ENCODE measurements at regions not wholly inside any gene's neighbourhood (a gene's known extent, or its start where the extent isn't known, plus 50 kb on each side); places are given as distances from the start of the nearest gene placed in this dataset.

DNA sequence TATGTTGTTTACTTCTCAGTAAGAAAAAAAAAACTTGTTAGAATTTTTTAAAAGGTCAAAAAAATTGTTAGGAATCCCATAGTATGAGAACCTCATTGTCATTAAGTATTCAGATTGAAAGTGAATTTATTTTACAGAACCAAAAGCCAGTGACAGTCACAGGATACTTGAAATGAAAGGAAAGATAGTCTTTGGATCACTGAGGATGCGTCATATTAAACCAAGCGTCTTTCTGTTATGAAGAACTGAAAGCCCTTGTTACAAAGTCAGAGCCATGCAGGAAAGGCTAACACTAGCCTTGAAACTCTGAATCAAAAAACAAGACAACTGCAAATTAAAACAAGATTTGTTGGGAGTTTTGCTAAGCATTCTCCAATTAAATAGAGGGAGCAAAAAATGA, 1348.0 kb upstream of the SLC10A2 start:
- TF ChIP-seq, protein P1, sequence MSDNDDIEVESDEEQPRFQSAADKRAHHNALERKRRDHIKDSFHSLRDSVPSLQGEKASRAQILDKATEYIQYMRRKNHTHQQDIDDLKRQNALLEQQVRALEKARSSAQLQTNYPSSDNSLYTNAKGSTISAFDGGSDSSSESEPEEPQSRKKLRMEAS (IDR thresholded peaks at IDR 0.05): no peak
- TF ChIP-seq CREB1 (IDR thresholded peaks at IDR 0.05; ENCODE audit: low read depth): no peak

DNA sequence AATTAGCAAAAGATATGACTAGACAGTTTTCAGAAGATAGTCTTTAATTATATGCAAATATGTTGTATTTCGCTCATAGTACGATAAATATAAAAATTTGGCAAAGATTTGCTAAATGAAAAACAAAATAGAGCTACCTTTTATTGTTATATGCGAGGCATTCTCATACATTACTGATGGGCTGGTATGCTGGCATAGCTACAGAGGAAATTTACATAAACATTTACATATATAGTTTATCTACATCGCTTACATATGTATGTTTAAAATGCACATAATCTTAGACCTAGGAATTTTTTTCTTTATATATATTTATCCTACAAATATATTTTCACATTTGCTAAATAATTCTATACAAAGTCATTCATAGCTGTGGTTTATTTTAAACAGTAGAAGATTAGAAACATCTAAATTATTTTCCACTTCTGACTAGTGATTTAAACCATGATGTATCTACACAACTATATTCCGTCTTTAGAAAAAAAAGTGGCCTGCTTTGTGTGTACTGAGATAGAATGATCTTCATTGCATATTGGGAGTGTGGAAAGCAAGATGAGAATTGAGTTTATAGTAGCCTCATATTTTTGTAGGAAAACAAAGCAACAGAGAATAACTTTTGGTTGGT, 1345.0 kb upstream of the SLC10A2 start:
- no peak for TF ChIP-seq CEBPB (IDR thresholded peaks at IDR 0.05)
- TF ChIP-seq, protein P1 (IDR thresholded peaks at IDR 0.05): no peak
- no peak for TF ChIP-seq TEAD4 (IDR thresholded peaks at IDR 0.05)
- no peak for TF ChIP-seq FOXM1 (IDR thresholded peaks at IDR 0.05; ENCODE audit: borderline replicate concordance, low read depth)
- TF ChIP-seq EGR1 (IDR thresholded peaks at IDR 0.05): no peak
- TF ChIP-seq, protein P2, sequence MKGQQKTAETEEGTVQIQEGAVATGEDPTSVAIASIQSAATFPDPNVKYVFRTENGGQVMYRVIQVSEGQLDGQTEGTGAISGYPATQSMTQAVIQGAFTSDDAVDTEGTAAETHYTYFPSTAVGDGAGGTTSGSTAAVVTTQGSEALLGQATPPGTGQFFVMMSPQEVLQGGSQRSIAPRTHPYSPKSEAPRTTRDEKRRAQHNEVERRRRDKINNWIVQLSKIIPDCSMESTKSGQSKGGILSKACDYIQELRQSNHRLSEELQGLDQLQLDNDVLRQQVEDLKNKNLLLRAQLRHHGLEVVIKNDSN (IDR thresholded peaks at IDR 0.05): no peak
- no peak for TF ChIP-seq YY1 (IDR thresholded peaks at IDR 0.05; ENCODE audit: low read depth)
- TF ChIP-seq CREB1 (IDR thresholded peaks at IDR 0.05; ENCODE audit: low read depth): no peak
- no peak for TF ChIP-seq NFIC (IDR thresholded peaks at IDR 0.05)
- TF ChIP-seq RAD21 (IDR thresholded peaks at IDR 0.05; ENCODE audit: low read depth): no peak

DNA sequence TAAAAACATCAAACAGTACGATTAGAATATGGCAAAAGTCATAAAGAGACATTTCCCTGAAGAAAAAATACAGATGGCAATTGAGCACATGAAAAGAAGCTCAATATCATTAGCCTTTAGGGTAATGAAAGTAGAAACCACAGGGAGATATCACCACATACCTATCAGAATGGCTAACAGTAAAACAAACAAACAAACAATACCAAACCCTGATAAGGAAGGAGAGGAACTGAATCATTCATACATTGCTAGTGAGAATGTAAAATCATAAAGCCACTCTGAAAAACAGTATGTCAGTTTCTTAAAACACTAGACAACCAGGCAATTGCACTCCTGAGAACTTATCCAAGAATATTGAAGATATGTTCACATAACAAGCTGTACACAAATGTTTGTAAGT, 1342.5 kb upstream of the SLC10A2 start:
- TF ChIP-seq, protein P1 (IDR thresholded peaks at IDR 0.05): no peak
- no peak for TF ChIP-seq EGR1 (IDR thresholded peaks at IDR 0.05)
- TF ChIP-seq CREB1 (IDR thresholded peaks at IDR 0.05; ENCODE audit: low read depth): no peak
- no peak for TF ChIP-seq TCF12 (IDR thresholded peaks at IDR 0.05; ENCODE audit: low read depth)
- no peak for TF ChIP-seq NFIC (IDR thresholded peaks at IDR 0.05)
- no peak for TF ChIP-seq CEBPB (IDR thresholded peaks at IDR 0.05)
- TF ChIP-seq ZBTB7A (IDR thresholded peaks at IDR 0.05; ENCODE audit: low read depth): no peak
- no peak for TF ChIP-seq EP300 (IDR thresholded peaks at IDR 0.05; ENCODE audit: borderline replicate concordance)
- TF ChIP-seq FOXM1 (IDR thresholded peaks at IDR 0.05; ENCODE audit: borderline replicate concordance, low read depth): no peak
- TF ChIP-seq, protein P2 (IDR thresholded peaks at IDR 0.05): no peak
- no peak for TF ChIP-seq TEAD4 (IDR thresholded peaks at IDR 0.05)
- TF ChIP-seq, protein P3, sequence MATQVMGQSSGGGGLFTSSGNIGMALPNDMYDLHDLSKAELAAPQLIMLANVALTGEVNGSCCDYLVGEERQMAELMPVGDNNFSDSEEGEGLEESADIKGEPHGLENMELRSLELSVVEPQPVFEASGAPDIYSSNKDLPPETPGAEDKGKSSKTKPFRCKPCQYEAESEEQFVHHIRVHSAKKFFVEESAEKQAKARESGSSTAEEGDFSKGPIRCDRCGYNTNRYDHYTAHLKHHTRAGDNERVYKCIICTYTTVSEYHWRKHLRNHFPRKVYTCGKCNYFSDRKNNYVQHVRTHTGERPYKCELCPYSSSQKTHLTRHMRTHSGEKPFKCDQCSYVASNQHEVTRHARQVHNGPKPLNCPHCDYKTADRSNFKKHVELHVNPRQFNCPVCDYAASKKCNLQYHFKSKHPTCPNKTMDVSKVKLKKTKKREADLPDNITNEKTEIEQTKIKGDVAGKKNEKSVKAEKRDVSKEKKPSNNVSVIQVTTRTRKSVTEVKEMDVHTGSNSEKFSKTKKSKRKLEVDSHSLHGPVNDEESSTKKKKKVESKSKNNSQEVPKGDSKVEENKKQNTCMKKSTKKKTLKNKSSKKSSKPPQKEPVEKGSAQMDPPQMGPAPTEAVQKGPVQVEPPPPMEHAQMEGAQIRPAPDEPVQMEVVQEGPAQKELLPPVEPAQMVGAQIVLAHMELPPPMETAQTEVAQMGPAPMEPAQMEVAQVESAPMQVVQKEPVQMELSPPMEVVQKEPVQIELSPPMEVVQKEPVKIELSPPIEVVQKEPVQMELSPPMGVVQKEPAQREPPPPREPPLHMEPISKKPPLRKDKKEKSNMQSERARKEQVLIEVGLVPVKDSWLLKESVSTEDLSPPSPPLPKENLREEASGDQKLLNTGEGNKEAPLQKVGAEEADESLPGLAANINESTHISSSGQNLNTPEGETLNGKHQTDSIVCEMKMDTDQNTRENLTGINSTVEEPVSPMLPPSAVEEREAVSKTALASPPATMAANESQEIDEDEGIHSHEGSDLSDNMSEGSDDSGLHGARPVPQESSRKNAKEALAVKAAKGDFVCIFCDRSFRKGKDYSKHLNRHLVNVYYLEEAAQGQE (IDR thresholded peaks at IDR 0.05; ENCODE audit: low read depth): no peak
- no peak for TF ChIP-seq RAD21 (IDR thresholded peaks at IDR 0.05; ENCODE audit: low read depth)
- no peak for TF ChIP-seq TAF1 (IDR thresholded peaks at IDR 0.05; ENCODE audit: low read depth)
- TF ChIP-seq YY1 (IDR thresholded peaks at IDR 0.05; ENCODE audit: low read depth): no peak

DNA sequence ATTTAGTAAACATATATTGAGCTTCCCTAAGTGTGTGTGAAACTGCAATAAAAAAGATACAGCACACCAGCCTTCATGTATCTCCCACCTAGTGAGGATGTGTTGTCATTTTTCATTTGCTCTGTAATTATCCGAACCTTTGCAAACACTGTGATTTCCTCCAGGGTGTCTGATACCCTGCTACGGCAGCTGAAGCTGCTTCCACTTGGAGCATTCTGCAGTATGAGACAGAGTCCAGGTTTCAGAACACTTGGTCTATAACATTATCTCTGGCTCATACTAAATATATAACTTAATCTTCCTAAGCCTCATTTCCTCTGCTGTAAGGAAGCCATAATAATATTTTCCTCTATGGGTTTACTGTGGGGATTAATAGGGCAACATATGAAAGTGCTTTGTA, 1338.1 kb upstream of the SLC10A2 start:
- no peak for TF ChIP-seq YY1 (IDR thresholded peaks at IDR 0.05; ENCODE audit: low read depth)
- TF ChIP-seq, protein P2 (IDR thresholded peaks at IDR 0.05): no peak

DNA sequence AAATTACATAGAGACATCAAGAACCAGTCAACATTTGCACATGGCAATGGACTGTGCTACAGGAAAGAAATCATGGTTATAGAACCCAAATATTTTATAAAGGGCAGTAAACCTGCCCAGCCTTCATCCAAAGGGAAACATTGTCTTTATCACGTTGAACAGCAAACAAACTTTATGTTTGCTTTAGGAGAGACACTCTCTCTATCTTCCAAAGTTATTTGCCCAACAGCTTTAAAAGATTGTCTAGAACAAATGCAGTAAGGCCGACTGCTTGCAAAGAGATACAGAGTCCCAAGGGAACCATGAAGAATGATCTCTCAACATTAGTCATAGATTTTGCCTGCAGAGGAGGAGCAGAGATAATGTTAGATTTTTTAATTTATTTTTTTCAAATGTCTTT, 1323.5 kb upstream of the SLC10A2 start:
- TF ChIP-seq CREB1 (IDR thresholded peaks at IDR 0.05; ENCODE audit: low read depth) (no peak), CEBPB (IDR thresholded peaks at IDR 0.05) (no peak), TAF1 (IDR thresholded peaks at IDR 0.05; ENCODE audit: low read depth) (no peak), RAD21 (IDR thresholded peaks at IDR 0.05; ENCODE audit: low read depth) (no peak)
- TF ChIP-seq, protein P2 (IDR thresholded peaks at IDR 0.05): no peak

DNA sequence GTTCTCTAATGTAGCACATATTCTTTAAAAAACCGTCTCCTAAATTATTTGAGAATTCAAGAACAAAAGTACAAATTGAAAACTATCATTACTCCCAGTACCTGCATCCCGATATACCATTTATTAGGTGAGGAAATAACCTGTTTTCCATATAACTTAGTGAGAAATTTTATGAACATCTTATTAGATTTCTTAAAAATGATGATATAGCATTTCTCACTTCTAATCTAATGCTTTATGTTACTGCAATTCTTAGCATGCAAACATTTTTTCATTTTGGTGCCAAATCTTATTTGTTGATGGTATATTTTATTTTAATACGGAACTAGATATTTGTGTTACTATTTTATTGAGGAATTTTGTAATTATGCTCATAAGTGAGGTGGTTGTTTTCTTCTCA, 1321.3 kb upstream of the SLC10A2 start:
- TF ChIP-seq, protein P2 (IDR thresholded peaks at IDR 0.05): no peak
- no peak for TF ChIP-seq YY1 (IDR thresholded peaks at IDR 0.05; ENCODE audit: low read depth)
- TF ChIP-seq EGR1 (IDR thresholded peaks at IDR 0.05): no peak
- TF ChIP-seq, protein P3 (IDR thresholded peaks at IDR 0.05; ENCODE audit: low read depth): no peak
- TF ChIP-seq EP300 (IDR thresholded peaks at IDR 0.05; ENCODE audit: borderline replicate concordance): no peak
- TF ChIP-seq RAD21 (IDR thresholded peaks at IDR 0.05; ENCODE audit: low read depth): no peak
- TF ChIP-seq TCF12 (IDR thresholded peaks at IDR 0.05; ENCODE audit: low read depth): no peak
- TF ChIP-seq FOXM1 (IDR thresholded peaks at IDR 0.05; ENCODE audit: borderline replicate concordance, low read depth): no peak
- TF ChIP-seq TEAD4 (IDR thresholded peaks at IDR 0.05): no peak
- no peak for TF ChIP-seq CREB1 (IDR thresholded peaks at IDR 0.05; ENCODE audit: low read depth)
- TF ChIP-seq, protein P1 (IDR thresholded peaks at IDR 0.05): no peak
- TF ChIP-seq CEBPB (IDR thresholded peaks at IDR 0.05): no peak
- no peak for TF ChIP-seq TAF1 (IDR thresholded peaks at IDR 0.05; ENCODE audit: low read depth)
- TF ChIP-seq NFIC (IDR thresholded peaks at IDR 0.05): no peak
- TF ChIP-seq ZBTB7A (IDR thresholded peaks at IDR 0.05; ENCODE audit: low read depth): no peak
